NCI-H748 treated with DMSO at 0.1 percent for 48 hours (cell line): ENCODE measurements at regions not wholly inside any gene's neighbourhood (a gene's known extent, or its start where the extent isn't known, plus 50 kb on each side); places are given as distances from the start of the nearest gene placed in this dataset.

ENCODE experiments used
- DNase-seq: peaks from one replicate; lab custom pipeline; 2025; lab: John Stamatoyannopoulos, UW

DNA sequence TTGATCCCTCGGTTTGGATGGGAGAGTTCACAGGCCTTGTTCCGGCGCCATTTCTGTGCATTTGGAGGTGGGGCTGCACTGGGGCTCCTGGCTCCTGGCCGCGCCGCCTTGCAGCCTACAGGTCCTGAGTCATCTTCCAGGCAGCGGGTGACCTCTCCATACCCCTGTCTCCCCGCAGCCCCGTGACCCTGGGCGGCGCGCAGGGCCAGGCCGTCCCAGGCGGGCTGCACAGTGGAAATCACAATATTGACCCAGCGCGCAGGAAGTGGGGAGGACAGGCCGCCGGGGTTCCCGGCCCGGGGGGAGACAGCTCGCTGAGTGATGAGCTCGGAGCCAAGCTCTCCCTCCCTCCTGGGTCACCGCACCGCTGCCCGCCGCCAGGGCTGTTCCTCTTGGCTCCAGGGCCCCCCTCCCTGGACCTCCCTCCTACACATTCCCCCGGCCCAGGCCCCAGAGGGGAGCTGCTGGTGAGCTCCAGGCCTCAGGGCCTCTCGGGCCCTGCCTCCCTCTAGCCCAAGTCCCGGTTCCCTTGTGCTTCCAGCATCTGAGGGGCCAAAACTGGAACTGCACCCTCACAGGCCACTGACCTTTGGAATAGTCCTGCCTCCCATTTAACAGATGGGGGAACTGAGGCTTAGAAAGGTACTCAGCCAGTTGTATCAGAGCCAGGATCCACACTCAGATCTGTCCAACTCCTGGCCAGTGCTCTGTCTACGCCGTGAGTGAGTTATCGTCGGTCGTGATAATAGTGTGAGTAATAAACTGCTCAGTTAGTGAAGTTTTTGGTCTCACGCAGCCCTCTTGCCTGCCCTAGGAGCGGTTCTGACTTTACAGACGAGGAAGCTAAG is 142.9 kb upstream of the WNT4 start:
- DNase-seq = no peak

DNA sequence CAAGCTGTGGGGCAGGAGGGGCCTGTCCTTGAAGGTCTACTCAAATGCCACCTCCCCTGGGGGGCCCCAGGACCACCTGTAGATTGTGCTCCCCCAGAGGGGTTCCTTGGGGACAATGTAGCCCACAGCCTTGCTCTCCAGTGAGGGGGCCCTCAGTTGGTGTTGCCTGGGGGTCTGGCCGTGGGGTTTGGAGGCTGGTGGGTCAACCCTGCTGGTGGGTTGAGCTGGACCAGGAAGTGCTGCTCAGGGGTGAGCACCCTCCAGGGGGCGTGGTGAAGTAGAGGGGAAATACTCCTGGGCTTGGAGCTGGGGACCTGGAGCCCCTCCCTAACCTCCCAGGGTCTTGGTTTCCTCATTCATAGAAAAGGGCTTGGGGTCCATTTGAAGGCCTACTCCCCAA is 143.6 kb upstream of the WNT4 start:
- no peak for DNase-seq

DNA sequence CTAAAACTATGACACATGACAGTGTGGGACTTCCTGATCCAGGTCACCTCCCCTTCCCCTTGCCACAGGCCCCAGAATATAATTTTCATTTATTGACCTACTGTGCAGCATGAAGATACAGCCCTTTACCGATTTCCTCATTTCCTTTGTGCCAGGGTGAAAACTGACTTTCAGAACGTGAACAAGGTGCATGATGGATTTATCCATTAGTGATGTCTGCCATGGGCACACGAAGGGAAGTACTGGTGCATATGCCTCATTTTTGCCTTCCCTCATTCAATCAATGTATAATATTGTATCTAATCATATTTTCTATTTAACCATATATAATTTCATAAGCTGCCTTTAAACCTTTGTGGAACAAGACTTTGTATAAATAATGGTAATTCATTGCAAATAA is 144.4 kb upstream of the WNT4 start:
- DNase-seq = no peak

DNA sequence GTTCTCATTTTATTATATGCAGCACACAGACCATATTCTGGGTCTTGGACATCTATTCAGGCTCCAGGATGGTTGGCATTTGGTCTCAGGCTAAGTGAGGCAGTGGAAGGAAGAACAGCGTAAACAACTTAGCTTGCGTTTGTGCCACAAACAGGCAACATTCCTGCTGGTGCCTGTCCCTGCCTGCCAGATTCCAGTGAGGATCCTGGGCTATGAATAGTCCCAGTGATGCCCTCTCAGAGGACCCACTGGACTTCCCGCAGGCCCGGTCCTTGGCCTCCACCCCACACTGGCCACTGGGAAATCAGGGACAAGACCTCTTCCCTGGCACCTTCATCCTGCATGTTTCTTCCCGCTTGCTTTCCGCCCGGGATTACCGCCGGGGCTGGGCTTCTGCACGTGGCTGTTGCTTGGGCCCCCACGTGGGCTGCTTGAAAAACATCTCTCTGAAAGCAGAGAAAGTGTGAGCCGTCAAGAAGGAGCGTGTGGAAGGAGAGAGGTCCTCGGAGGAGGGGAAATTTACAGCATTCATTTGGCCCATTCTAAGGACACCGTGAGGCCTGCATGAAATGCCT is 145.1 kb upstream of the WNT4 start:
- no peak for DNase-seq

DNA sequence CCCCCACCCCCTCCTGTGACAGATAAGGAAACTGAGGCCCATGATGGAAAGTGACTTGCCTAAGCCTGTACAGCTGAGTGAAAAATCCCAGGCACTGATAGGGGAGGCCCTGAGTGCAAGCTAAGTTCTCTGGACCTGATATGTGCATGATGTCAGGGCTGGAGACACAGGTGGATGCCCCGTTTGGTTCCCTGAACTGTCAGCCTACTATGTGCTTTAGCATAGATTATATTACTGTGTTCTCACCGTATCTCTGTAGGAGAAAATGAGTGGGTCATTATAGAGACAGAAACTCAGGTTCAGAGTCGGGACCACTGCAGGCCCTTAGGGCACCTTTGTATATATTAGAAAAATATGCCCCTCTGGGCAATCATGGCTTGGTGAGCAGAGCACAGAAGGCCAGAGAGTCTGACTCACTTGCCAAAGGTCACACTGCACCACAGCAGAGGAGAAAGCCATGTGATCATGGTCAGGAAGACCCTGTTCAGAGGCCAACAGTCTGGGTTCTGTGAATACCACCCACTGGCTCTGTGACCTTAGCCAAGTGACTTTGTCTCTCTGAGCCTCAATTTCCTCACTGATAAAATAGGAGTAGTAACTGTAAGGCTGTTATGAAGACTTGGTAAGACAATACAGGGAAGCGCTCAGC is 145.8 kb upstream of the WNT4 start:
- no peak for DNase-seq

DNA sequence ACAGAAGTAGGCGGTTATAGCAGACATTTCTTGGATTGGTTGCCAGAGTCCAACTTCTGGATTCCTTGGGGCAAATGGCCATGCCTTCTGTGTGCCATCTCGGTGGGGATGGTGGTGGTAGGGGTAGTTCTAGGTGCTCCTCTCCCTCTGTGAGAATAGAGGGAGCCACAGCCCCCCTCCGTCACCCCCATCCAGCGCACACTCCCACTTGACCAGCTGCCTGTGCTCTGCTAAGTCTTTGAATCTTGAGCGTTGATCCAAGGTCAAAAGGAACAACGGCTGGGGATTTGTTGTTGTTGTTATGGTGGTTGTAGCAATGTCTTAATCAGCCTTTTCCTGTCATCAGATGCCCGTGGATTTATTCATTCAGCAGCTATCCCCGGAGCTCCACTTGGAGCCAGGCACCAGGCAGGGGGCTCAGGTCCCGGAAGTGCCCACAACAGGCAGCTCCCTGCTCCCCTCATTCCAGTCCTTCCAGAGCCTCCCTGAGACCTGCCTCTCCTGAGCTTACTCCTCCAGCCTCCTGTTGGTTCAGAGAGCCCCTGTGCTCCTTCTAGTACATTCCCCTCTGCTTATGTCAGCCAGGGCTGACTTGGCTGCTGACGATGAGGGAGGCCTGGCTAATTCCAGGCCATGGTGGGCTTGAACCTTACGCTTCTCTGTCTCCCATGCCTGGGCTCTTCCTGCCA is 146.6 kb upstream of the WNT4 start:
- no peak for DNase-seq

DNA sequence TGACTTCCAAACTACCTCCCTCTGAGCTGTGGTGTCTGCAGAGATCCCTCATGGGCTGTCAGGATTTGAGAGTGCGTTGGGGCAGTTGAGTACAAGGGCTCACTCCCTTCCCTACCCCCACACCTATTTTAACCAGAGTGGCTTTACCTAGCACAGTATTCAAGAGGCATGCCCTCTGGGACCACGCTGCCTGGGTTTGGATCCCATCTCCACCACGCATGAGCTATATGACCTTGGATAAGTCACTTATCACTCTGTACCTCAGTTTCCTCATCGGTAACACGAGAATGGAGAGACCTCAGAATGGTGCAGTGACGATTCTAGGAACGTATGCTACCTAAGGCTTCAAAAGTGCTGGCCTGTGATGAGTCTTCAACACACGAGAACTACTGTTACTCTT is 147.3 kb upstream of the WNT4 start:
- no peak for DNase-seq

DNA sequence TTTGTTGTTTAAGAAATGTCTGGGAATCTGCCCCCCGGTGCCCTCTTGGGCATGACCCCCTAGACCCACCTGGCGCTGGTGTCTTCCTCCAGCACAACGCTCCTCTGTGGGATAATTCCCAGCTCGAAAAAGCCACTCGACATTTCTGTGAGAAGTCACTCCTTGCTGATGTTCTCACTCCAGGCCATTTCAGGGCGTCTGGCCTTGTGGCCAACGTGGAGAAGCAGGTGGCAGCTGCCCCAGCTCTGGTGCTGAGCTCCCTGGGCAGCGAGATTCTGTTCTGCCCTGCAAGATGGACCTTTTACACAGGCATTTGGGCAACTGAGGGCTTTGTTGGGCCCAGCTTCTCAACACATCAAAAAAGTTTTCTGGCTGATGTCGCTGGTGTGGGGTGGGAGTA is 147.7 kb upstream of the WNT4 start:
- DNase-seq = no peak

DNA sequence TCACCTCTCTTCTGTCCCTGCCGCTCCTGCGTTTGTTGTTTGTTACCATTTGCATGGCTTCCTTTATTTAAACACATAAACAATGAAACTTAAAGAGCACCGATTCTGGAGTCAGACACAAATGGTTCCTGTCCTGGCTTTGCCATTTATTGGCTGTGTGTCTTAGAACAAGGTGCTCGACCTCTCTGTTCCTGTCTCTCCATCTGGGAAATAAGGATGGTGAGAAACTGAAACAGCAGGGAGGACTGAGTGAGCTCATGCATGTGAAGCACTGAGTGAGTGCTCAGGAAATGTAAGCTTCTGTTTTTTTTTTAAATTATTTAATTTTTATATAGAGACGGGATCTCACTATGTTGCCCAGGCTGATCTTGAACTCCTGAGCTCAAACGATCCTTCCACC is 148.2 kb upstream of the WNT4 start:
- DNase-seq = no peak

DNA sequence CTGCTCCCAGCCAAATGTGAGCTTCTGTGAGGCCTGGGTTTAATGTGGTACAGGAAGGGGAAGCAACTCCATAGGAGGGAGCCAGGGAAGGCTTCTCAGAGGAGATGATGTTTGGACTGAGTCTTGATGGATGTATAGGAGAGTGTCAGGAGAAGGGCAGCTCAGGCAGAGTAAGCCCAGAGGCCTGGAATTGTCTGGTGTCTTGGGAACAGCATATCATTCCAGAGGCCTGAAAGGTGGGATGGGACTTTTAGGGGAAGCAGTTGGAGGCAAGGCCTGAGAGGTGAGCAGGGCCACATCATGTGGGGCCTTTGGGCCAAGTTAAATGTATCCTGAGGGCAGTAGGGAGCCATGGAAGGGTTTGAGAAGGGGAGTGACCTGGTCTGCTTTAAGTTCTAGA is 148.6 kb upstream of the WNT4 start:
- DNase-seq = no peak

DNA sequence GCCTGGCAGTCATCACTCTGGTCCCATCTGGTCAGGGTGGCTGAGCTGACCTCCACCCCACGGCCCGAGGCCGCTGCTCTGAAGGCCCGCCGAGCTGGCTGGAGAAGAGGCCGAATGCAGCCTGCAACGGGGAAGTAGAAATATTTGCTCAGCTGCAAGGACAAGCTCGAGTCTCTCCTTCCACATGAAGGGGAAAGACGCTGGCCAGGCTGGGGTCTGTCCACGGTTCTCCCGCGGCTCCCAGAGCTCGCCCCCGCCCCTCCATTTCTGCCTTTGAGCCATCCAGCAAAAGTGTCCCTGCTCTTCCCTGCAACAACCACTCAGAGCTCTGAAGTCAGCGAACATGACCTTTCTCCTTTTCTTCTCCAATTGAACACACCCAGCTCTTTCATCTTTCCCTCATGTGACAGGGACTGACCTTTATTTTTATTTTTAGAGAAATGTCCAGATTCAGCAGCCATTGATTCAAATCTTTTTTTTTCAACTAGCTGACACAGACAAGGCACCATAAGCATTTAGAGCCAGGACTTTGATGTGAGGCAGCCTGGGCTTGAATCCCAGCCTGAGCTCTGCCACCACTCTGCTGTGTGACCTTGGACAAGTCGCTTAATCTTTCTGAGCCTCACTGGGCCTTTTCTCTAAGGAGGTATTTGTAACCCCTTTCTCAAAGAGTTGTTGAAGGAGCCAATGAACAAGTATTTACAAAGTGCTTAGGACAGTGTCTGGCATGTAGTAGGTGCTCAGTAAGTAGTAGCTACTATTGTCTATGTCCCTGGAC is 149.3 kb upstream of the WNT4 start:
- DNase-seq = no peak

DNA sequence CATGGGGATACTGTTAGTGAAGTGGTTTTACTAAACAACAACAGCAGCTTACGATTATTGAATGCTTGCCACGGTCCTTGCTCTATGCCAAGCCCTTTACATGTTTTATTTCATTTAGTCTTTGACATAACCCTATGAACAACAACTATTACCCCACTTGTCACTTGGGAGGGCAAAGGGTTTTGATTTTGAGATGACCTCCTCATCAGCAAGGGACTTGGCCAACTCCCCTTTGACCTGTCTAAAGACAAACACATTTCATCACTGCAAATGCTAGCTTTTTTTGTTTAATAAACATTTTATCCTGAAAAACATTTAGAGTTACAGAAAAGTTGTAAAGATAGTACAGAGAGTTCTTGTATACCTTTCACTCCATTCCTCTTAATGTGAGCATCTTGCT is 152.5 kb upstream of the WNT4 start:
- DNase-seq = no peak

DNA sequence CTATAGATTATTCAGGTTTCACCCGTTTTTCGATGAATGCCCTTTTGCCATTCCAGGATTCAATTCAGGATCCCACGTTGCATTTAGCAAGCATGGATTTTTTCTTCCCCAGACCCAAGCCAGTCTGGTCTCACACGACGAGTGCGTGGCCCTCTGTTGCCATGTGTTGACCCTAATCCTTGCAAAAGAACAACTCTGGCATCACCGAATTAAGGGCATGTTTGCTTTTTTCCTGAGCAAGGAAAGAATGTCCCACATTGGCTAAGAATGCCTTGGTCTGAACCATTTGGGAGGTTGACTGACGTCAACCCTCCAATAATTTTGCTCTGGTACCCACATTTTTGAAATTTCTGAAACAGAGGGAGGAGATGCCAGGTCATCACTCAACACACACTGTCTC is 153.0 kb upstream of the WNT4 start:
- DNase-seq = no peak

DNA sequence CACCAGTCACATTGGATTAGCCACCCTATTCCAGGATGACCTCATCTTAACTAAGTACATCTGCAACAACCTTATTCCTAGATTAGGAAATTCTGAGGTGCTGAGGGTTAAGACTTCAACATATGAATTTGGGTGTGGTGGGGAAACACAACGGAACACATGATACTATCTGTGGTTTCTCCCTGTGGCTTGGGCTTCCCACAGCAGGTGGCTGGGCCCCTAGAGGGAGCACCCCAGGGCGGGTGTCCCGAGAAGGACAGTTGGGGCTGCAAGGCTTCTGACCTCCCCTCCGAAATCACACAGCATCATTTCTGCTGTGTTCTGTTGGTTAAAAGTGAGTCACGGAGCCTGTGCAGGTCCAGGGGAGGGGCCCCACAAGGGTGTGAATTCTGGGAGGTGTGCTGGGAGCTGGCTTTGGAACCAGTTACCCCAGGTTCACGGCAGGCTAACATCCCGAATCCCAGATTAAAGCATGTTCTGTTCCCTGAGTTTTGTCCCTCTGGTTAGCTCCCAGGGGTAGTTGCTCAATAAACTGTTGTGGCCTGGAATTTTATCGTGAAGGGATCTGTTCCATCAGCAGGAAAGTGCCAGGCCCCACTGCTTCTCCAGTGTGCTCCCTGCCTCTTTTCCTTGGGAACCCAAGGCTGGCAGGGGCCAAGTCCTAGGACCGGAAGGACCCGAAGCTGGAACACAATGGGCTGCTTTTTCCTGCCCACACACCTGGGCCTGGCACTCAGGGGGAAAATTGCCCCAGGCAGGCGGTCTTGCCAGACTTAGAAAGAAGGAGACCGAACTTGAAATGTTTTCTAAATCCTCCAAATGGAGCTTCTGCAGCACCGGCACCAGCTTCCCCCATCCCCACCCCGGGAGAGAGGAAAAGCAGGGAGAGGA is 154.0 kb upstream of the WNT4 start:
- DNase-seq = no peak

DNA sequence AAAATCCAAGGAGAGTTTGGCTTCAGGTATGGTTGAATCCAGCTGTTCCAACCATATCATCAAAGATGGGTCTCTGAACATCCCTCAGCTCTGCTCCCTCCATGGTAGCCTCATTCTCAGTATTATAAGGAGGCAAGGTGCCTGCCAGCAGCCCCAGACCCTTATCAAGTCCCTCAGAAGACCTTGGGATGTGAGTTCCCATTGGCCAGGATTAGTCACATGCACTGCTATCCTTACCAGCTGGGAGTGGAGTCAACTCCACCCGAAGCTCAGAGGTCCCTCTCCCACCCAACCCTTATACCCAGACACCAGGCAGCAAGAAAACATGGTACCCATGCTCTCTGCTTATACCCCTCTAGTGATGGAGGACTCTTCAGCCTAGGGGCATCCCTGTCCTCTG is 153.7 kb upstream of the ZBTB40 start:
- DNase-seq = no peak

DNA sequence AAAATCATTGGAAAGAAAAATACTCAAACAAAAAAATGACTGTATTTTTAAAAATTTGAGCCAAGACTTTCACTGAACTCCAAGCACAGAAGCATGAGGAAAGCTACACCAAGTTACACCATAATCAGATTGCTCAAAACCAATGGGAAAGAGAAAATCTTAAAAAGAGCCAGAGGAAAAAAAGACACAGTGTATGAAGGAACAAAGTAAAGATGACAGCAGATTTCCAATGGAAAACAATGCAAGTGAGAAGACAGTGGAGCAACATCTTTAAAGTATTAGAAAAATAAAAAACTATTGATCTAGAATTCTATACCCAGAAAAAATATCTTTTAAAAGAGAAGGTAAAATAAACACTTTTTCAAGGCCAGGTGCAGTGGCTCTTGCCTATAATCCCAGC is 147.8 kb upstream of the ZBTB40 start:
- DNase-seq = no peak

DNA sequence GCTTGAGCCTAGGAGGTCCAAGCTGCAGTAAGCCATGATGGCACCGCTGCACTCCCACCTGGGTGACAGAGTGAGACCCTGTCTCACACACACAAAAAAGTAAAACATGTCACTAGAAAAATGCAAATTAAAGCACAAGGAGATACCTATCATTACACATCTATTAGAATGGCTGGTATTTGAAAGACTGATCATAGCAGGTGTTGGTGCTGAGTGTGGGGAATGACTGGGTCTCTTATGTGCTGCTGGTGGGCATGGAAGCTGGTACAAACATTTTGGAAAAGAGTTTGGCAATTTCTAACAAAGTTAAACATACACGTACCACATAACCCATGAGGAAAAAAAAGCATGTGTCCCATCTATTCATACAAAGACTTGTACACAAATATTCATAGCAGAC is 142.1 kb upstream of the ZBTB40 start:
- DNase-seq = no peak

DNA sequence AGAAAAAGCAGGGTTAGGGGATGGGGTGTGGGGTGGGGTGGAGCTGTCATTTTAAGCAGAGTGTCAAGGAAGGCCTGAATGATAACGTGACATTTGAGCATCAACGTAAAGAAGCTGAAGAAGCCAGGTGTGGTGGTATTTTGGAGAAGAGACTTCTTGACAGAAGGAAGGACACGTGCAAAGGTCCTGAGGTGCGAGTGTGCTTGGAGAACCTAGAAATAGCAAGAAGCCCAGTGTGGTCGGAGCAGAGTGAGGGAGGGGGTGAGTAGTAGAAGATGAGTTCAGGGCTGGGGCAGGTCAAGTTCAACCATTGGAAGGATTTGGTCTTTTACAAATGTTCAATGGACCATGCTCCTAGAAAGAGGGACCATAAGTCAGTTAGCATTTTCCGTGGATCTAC is 140.2 kb upstream of the ZBTB40 start:
- DNase-seq = no peak

DNA sequence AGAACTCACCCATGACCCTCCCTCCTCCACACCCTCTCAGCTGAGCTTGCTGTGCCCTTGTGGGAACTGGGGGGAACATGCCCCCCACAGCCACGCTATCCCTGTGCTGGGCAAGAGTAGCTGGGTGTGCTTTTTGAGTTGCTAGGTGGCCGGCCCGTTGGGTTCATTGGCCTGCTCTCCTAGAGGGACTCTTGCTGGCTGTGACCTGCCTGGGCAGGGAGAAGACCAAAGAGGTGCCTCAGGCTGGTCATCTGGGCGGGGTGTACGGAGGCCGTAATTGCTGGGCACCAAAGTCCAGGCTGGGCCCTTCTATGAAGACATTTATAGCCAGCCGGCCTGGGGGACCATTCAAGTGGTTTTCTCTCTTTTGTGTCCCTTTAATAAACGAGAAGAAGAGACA is 138.3 kb upstream of the ZBTB40 start:
- DNase-seq = no peak

DNA sequence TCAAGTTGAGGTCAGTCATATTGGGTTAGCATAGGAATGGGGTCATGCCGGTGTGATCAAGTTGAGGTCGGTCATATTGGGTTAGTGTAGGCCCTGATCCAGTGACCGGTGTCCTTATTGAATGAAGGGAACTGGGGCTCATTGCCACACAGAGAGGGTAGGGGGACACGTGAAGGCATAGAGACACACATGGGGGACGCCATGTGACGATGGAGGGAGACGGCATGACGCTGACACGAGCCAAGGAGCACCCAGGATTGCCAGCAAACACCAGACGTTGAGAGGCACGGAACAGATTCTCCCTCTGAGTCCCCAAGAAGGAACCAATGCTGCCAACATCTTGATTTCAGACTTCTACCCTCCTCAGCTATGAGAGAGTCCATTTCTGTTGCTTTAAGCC is 136.9 kb upstream of the ZBTB40 start:
- DNase-seq = no peak
